Stimulated activated CD8-positive, alpha-beta memory T cell treated with anti-CD3 and anti-CD28 coated beads, Interleukin-7, amount 100 ng/mL, for 4 hours (primary cell): ENCODE measurements at regions not wholly inside any gene's neighbourhood (a gene's known extent, or its start where the extent isn't known, plus 50 kb on each side); places are given as distances from the start of the nearest gene placed in this dataset.

Experiments used
- DNase-seq, 2 donors: peaks; one replicate each; pipeline ENCODE4 v3.0.0-alpha.2; 2020; ENCODE audit warnings: low read depth in 2 of 2

- no peak for DNase-seq
Measured at GRCh38 chr18:10033016-10033399, 119.2 kb downstream of the VAPA start.

GRCh38 chr18:10035281-10035991, 121.6 kb downstream of the VAPA start:
- DNase-seq = no peak

- DNase-seq = no peak
Measured at GRCh38 chr18:10036479-10036878, 122.7 kb downstream of the VAPA start.

- no peak for DNase-seq
Measured at GRCh38 chr18:10037181-10037580, 123.4 kb downstream of the VAPA start.

GRCh38 chr18:10038268-10038667, 124.5 kb downstream of the VAPA start:
- no peak for DNase-seq

GRCh38 chr18:10040287-10041011, 126.6 kb downstream of the VAPA start:
- DNase-seq = no peak

GRCh38 chr18:10041180-10041579, 127.4 kb downstream of the VAPA start:
- DNase-seq = no peak

- no peak for DNase-seq
Measured at GRCh38 chr18:10042492-10042891, 128.7 kb downstream of the VAPA start.

- no peak for DNase-seq
Measured at GRCh38 chr18:10044054-10044453, 130.2 kb downstream of the VAPA start.

GRCh38 chr18:10045296-10045891, 131.6 kb downstream of the VAPA start:
- DNase-seq = no peak

GRCh38 chr18:10046178-10046807, 132.5 kb downstream of the VAPA start:
- DNase-seq = no peak

GRCh38 chr18:10047237-10047636, 133.4 kb downstream of the VAPA start:
- no peak for DNase-seq

- DNase-seq = no peak
Measured at GRCh38 chr18:10049747-10050146, 135.9 kb downstream of the VAPA start.

GRCh38 chr18:10050956-10051355, 137.1 kb downstream of the VAPA start:
- no peak for DNase-seq

- DNase-seq = no peak
Measured at GRCh38 chr18:10051877-10052631, 138.2 kb downstream of the VAPA start.

- no peak for DNase-seq
Measured at GRCh38 chr18:10052871-10053270, 139.1 kb downstream of the VAPA start.

- DNase-seq = no peak
Measured at GRCh38 chr18:10053861-10054260, 140.0 kb downstream of the VAPA start.

GRCh38 chr18:10054366-10054765, 140.6 kb downstream of the VAPA start:
- DNase-seq = no peak

GRCh38 chr18:10055125-10055750, 141.4 kb downstream of the VAPA start:
- no peak for DNase-seq

GRCh38 chr18:10056506-10056905, 142.7 kb downstream of the VAPA start:
- no peak for DNase-seq

GRCh38 chr18:10057401-10057893, 143.6 kb downstream of the VAPA start:
- DNase-seq = no peak
